A673 (cell line): ENCODE measurements at regions not wholly inside any gene's neighbourhood (a gene's known extent, or its start where the extent isn't known, plus 50 kb on each side); places are given as distances from the start of the nearest gene placed in this dataset.

Source experiments
- BruUV-seq: library from RNA; stranded (reverse); fragments of 400-500 nt; replicated peaks from 2 replicates; lab custom pipeline; 2021; lab: Mats Ljungman, UMichigan
- CTCF ChIA-PET: fragments of 300-600 bp; sonication (Branson Sonifier 250); formaldehyde crosslinking; loops from one replicate; lab custom pipeline; 2022; ENCODE audit warnings: antibody characterized with exemption; lab: Charles Lee
- POLR2A ChIA-PET: fragments of 300-600 bp; sonication (Branson Sonifier 250); formaldehyde crosslinking; loops from one replicate; lab custom pipeline; 2022; ENCODE audit warnings: antibody characterized with exemption; ENCODE audit not compliant: low non-redundant PET; lab: Charles Lee
- DNase-seq: peaks from one replicate; pipeline ENCODE4 v3.0.0-alpha.2; 2015; ENCODE audit warnings: low spot score
- H3K27ac ChIP-seq: fragments of 200-600 bp; sonication (generic); 2 replicates; pipeline ENCODE4 v1.5.1; 2016; ENCODE audit warnings: mixed run types, low read depth, mild to moderate bottlenecking, mixed read lengths, antibody characterized with exemption, low read length; ENCODE audit not compliant: poor library complexity, severe bottlenecking
- H3K27me3 ChIP-seq: fragments of 200-600 bp; sonication (generic); replicated peaks from 2 replicates; pipeline ENCODE4 v1.6.1; 2017; ENCODE audit warnings: mixed run types, low read depth, mild to moderate bottlenecking, mixed read lengths, antibody characterized with exemption, low read length; ENCODE audit not compliant: insufficient read depth, poor library complexity
- H3K36me3 ChIP-seq: fragments of 200-600 bp; sonication (generic); 2 replicates; pipeline ENCODE4 v1.6.1; 2016; ENCODE audit warnings: mixed run types, mild to moderate bottlenecking, mixed read lengths, antibody characterized with exemption, low read length; ENCODE audit not compliant: insufficient read depth, poor library complexity, severe bottlenecking
- H3K4me1 ChIP-seq: fragments of 200-600 bp; sonication (generic); 2 replicates; pipeline ENCODE4 v1.6.1; 2017; ENCODE audit warnings: mixed run types, mild to moderate bottlenecking, mixed read lengths, antibody characterized with exemption, low read length; ENCODE audit not compliant: insufficient read depth, poor library complexity, severe bottlenecking
- H3K4me3 ChIP-seq: fragments of 200-600 bp; sonication (generic); 2 replicates; pipeline ENCODE4 v1.5.1; 2016; ENCODE audit warnings: low read depth, mixed run types, mild to moderate bottlenecking, mixed read lengths, low read length; ENCODE audit not compliant: poor library complexity, severe bottlenecking
- H3K9me3 ChIP-seq: fragments of 200-600 bp; sonication (generic); 2 replicates; pipeline ENCODE4 v1.6.1; 2016; ENCODE audit warnings: mixed run types, low read depth, mild to moderate bottlenecking, mixed read lengths, antibody characterized with exemption, low read length; ENCODE audit not compliant: poor library complexity, severe bottlenecking
- EZH2 ChIP-seq: fragments of 200-600 bp; sonication (generic); IDR thresholded peaks from 2 replicates; pipeline ENCODE4 v1.6.1; 2017; ENCODE audit warnings: borderline replicate concordance, low read depth, mild to moderate bottlenecking, mixed read lengths, antibody characterized with exemption, low read length; ENCODE audit not compliant: poor library complexity, severe bottlenecking
- intact Hi-C: fragments of 100-400 bp; cut with micrococcal nuclease; formaldehyde crosslinking; loops from one replicate; pipeline ENCODE4 v1.10.0; 2022; ENCODE audit not compliant: unreplicated experiment
- TF ChIP-seq, protein P1 (sequence below): fragments of 300-800, 200-600 bp; sonication (generic); conservative IDR thresholded peaks from 2 replicates; pipeline ENCODE4 v1.5.1; 2017; ENCODE audit warnings: low read depth, mild to moderate bottlenecking, antibody characterized with exemption, low read length, moderate library complexity, mixed read lengths

DNA sequence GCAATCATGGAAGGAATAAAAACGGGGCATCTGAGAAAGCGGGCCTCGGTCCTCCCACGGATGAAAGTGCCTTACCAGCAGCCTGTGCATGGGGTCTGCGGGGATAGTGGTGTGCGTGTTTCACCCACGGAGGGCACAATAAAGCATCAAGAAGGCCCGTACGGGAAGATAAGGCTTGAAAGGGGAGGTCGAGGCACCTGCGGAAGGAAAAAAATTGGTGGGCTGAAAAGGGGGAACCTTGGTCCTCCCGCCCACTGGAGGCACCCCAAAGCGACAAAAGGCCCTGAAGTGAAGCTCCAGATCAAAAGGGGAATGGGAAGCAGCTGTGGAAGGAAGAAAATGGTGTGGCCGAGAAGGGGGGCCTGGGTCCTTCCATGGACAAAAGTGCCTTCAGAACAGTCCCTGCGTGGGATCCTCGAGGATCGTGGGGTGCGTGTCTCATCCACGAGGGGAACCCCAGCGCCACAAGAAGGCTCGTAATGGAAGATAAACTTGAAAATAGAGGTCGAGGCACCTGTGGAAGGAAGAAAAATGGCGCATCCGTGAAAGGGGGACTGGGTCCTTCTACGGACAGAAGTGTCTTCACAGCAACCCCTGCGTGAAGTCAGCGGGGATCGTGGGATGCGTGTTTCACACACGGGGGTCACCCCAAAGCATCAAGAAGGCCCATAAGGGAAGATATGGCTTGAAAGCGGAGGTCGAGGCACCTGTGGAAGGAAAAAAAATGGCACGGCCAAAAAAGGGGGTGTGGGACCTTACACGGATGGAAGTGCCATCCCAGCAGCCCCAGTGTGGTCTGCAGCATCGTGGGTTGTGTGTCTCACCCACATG lies 276.9 kb downstream of the ALG10 start:
- Histone ChIP-seq H3K27me3 (no peaks in the 10 kb centered on the region), H3K36me3 (no peaks in the 10 kb centered on the region), H3K4me3 (no peak overlapping the region), H3K4me1 (no peaks in the 10 kb centered on the region), H3K9me3 (peaks cover 33% of the 10 kb centered on the region), H3K27ac (no peak overlapping the region)
- TF ChIP-seq, protein P1, sequence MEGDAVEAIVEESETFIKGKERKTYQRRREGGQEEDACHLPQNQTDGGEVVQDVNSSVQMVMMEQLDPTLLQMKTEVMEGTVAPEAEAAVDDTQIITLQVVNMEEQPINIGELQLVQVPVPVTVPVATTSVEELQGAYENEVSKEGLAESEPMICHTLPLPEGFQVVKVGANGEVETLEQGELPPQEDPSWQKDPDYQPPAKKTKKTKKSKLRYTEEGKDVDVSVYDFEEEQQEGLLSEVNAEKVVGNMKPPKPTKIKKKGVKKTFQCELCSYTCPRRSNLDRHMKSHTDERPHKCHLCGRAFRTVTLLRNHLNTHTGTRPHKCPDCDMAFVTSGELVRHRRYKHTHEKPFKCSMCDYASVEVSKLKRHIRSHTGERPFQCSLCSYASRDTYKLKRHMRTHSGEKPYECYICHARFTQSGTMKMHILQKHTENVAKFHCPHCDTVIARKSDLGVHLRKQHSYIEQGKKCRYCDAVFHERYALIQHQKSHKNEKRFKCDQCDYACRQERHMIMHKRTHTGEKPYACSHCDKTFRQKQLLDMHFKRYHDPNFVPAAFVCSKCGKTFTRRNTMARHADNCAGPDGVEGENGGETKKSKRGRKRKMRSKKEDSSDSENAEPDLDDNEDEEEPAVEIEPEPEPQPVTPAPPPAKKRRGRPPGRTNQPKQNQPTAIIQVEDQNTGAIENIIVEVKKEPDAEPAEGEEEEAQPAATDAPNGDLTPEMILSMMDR, result no peak
- no peak for TF ChIP-seq EZH2
- ChIA-PET CTCF (no interaction called here), POLR2A (no interaction called here)
- intact Hi-C loops, result no loop called here
- no TSS peak for BruUV-seq
- no peak for DNase-seq

DNA sequence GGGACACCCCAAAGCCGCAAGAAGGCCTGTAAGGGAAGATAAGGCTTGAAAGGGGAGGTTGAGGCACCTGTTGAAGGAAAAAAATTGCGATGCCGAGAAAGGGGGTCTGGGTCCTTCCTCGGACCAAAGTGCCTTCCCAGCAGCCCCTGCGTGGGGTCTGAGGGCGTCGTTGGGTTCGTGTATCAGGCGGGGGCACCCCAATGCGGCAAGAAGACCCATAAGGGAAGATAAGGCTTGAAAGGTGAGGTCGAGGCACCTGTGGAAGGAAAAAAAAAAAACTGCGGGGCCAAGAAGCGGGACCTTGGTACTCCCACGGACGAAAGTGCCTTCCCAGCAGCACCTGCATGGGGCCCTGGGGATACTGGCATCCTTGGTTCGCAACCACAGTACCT lies 277.5 kb downstream of the ALG10 start:
- CTCF ChIA-PET, result no interaction called here
- DNase-seq, result no peak
- POLR2A ChIA-PET, result no interaction called here
- intact Hi-C loops, result no loop called here
- no peaks in the 10 kb centered on the region for H3K4me1 ChIP-seq
- no peaks in the 10 kb centered on the region for H3K27me3 ChIP-seq
- H3K27ac ChIP-seq, result no peak overlapping the region
- H3K36me3 ChIP-seq, result no peaks in the 10 kb centered on the region
- no peak overlapping the region for H3K4me3 ChIP-seq
- BruUV-seq, result no TSS peak
- peaks cover 30% of the 10 kb centered on the region for H3K9me3 ChIP-seq
- TF ChIP-seq EZH2, result no peak

DNA sequence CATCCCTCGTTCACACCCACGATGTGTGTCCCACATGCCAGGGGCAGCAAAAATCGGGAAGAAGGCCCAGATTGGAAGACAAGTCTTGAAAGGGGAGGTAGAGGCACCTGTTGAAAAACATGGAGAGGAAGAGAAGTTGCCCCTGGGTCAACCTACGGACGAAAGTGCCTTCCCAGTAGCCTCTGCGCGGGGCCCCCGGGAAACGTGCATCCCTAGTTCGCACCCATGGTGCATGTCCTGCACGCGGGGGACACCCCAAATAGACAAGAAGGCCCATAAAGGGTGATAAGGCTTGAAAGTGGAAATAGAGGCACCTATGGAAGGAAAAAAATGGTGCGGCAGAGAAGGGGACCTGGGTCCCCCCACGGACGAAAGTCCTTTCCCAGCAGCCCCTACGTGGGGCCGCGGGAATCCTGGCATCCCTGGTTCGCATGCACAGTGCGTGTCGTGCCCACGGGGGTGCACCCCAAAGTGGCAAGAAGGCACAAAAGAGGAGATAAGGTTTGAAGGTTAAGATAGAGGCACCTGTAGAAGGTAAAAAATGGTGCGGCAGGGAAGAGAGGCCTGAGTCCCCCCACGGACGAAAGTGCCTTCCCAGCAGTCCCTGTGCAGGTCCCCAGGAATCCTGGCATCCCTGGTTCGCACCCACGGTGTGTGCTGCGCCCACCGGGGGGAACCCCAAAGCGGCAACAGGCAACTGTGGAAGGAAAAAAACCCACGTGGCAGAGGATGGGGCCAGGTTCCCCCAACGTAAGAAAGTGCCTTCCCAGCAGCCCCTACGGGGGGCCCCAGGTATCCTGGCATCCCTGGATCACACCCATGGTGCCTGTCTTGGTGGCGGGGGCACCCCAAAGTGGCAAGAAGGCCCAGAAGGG lies 278.3 kb downstream of the ALG10 start:
- BruUV-seq, result no TSS peak
- DNase-seq, result no peak

More for the DNA sequence above, 278.3 kb downstream of the ALG10 start:
- Histone ChIP-seq H3K9me3 (peaks cover 38% of the 10 kb centered on the region), H3K27me3 (no peaks in the 10 kb centered on the region), H3K36me3 (no peaks in the 10 kb centered on the region), H3K4me3 (no peak overlapping the region), H3K4me1 (no peaks in the 10 kb centered on the region), H3K27ac (no peak overlapping the region)
- intact Hi-C loops, result no loop called here
- TF ChIP-seq EZH2, result no peak
- TF ChIP-seq, protein P1, result no peak
- CTCF ChIA-PET, result no interaction called here
- POLR2A ChIA-PET, result no interaction called here
